ENCODE measurements at regions not wholly inside any gene's neighbourhood (a gene's known extent, or its start where the extent isn't known, plus 50 kb on each side); places are given as distances from the start of the nearest gene placed in this dataset.

DNA sequence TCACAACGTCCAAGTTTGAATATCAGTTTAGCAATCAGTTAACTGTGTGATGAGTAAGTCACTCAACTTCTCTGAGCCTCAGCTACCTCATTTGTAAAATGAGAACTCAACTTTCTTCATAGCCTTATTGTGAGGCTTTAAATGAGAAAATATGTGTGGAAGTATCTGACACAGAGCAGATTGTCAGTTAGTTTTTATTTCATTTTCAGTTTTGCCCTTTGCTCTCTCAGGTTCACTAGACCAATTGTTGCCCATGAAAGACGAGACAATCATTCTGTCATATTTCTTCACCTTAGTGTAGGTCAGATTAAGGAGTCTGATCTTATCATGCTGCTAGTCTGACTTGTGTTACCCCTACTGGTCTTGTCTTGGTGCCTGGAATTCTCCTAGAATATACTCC is 232.8 kb upstream of the PTBP2 start:
- TF ChIP-seq POLR2A (IDR thresholded peaks at IDR 0.05) (no peak), EP300 (IDR thresholded peaks at IDR 0.05) (no peak)
- TF ChIP-seq, protein P1, sequence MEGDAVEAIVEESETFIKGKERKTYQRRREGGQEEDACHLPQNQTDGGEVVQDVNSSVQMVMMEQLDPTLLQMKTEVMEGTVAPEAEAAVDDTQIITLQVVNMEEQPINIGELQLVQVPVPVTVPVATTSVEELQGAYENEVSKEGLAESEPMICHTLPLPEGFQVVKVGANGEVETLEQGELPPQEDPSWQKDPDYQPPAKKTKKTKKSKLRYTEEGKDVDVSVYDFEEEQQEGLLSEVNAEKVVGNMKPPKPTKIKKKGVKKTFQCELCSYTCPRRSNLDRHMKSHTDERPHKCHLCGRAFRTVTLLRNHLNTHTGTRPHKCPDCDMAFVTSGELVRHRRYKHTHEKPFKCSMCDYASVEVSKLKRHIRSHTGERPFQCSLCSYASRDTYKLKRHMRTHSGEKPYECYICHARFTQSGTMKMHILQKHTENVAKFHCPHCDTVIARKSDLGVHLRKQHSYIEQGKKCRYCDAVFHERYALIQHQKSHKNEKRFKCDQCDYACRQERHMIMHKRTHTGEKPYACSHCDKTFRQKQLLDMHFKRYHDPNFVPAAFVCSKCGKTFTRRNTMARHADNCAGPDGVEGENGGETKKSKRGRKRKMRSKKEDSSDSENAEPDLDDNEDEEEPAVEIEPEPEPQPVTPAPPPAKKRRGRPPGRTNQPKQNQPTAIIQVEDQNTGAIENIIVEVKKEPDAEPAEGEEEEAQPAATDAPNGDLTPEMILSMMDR (IDR thresholded peaks at IDR 0.05), result no peak

Measured in sigmoid colon (tissue), 4 donors.